Hepatocyte (in vitro differentiated cells): ENCODE measurements at regions not wholly inside any gene's neighbourhood (a gene's known extent, or its start where the extent isn't known, plus 50 kb on each side); places are given as distances from the start of the nearest gene placed in this dataset.
A peak's percentile ranks its signal among the peaks of the same experiment; 100 is the strongest.

ENCODE experiments used
- DNase-seq: peaks from one replicate; pipeline ENCODE4 v3.0.0-alpha.2; 2016; ENCODE audit warnings: low spot score
- H2AFZ ChIP-seq: fragments of 200-600 bp; sonication (generic); 2 replicates; pipeline ENCODE4 v1.6.0; 2016; ENCODE audit warnings: antibody characterized with exemption, mild to moderate bottlenecking
- H3K27ac ChIP-seq: fragments of 200-600 bp; sonication (generic); 2 replicates; pipeline ENCODE4 v1.5.1; 2016; ENCODE audit warnings: mild to moderate bottlenecking
- H3K27me3 ChIP-seq: fragments of 200-600 bp; sonication (generic); 2 replicates; pipeline ENCODE4 v1.6.1; 2016
- H3K36me3 ChIP-seq: fragments of 200-600 bp; sonication (generic); replicated peaks from 2 replicates; pipeline ENCODE4 v1.5.1; 2016; ENCODE audit warnings: low read depth; ENCODE audit not compliant: insufficient read depth
- H3K4me1 ChIP-seq: fragments of 200-600 bp; sonication (generic); 2 replicates; pipeline ENCODE4 v1.5.1; 2016; ENCODE audit warnings: mild to moderate bottlenecking, moderate library complexity; ENCODE audit not compliant: insufficient read depth
- H3K4me2 ChIP-seq: fragments of 200-600 bp; sonication (generic); 2 replicates; pipeline ENCODE4 v1.6.0; 2016
- H3K4me3 ChIP-seq: fragments of 200-600 bp; sonication (generic); 2 replicates; pipeline ENCODE4 v1.5.1; 2016; ENCODE audit warnings: mild to moderate bottlenecking
- H3K79me2 ChIP-seq: fragments of 200-600 bp; sonication (generic); 2 replicates; pipeline ENCODE4 v1.6.0; 2017; ENCODE audit warnings: mild to moderate bottlenecking
- H3K9me2 ChIP-seq: fragments of 200-600 bp; sonication (generic); replicated peaks from 2 replicates; pipeline ENCODE4 v1.6.0; 2017; ENCODE audit warnings: mild to moderate bottlenecking; ENCODE audit not compliant: insufficient read depth
- H3K9me3 ChIP-seq: fragments of 200-600 bp; sonication (generic); 2 replicates; pipeline ENCODE4 v1.5.1; 2016; ENCODE audit warnings: low read depth, mild to moderate bottlenecking
- H4K20me1 ChIP-seq: fragments of 200-600 bp; sonication (generic); 2 replicates; pipeline ENCODE4 v1.6.0; 2016; ENCODE audit warnings: mild to moderate bottlenecking; ENCODE audit not compliant: insufficient read depth, poor library complexity, severe bottlenecking
- CTCF ChIP-seq: fragments of 200-600 bp; sonication (generic); IDR thresholded peaks from 2 replicates; pipeline ENCODE4 v1.5.1; 2016; ENCODE audit warnings: antibody characterized with exemption, mild to moderate bottlenecking; ENCODE audit not compliant: poor library complexity
- EZH2 ChIP-seq: fragments of 200-600 bp; sonication (generic); IDR thresholded peaks from 2 replicates; pipeline ENCODE4 v1.6.1; 2016; ENCODE audit warnings: antibody characterized with exemption, mild to moderate bottlenecking, borderline replicate concordance
- EZH2phosphoT487 ChIP-seq: fragments of 200-600 bp; sonication (generic); IDR thresholded peaks from one replicate; pipeline ENCODE4 v1.6.1; 2018; ENCODE audit warnings: antibody characterized with exemption, mild to moderate bottlenecking, low read depth, moderate library complexity; ENCODE audit not compliant: unreplicated experiment, severe bottlenecking
- WGBS: methylation state at CpG from one replicate; pipeline ENCODE4 v1.1.6; 2016; ENCODE audit warnings: low lambda C conversion rate; ENCODE audit errors: missing lambda C conversion rate; 5-methylcytosine and 5-hydroxymethylcytosine counted together

- WGBS = 83% methylated on average over 4 of the region's 4 CpGs
- TF ChIP-seq CTCF = no peak
- no peak for TF ChIP-seq EZH2phosphoT487
- TF ChIP-seq EZH2 = no peak
Measured at GRCh38 chr9:2354216-2354615, 267.4 kb upstream of the VLDLR start.

GRCh38 chr9:2354856-2355696, 266.5 kb upstream of the VLDLR start:
- H3K4me3 ChIP-seq = no peak overlapping the region
- no peaks in the 10 kb centered on the region for H3K9me2 ChIP-seq
- DNase-seq = no peak
- TF ChIP-seq EZH2phosphoT487 (no peak), EZH2 (no peak), CTCF (no peak)
- H3K27me3 ChIP-seq = no peaks in the 10 kb centered on the region
- 66% methylated on average over 8 of the region's 8 CpGs for WGBS
- no peak overlapping the region for H2AFZ ChIP-seq
- peaks cover 9% of the 10 kb centered on the region for H3K4me1 ChIP-seq
- H4K20me1 ChIP-seq = no peaks in the 10 kb centered on the region
- H3K36me3 ChIP-seq = no peaks in the 10 kb centered on the region
- H3K79me2 ChIP-seq = no peaks in the 10 kb centered on the region
- H3K9me3 ChIP-seq = no peaks in the 10 kb centered on the region
- H3K27ac ChIP-seq = peak overlapping the region; percentile 3
- no peak overlapping the region for H3K4me2 ChIP-seq

More at GRCh38 chr9:2354216-2354615, 267.4 kb upstream of the VLDLR start:
- Histone ChIP-seq H2AFZ (no peak overlapping the region), H3K9me3 (no peaks in the 10 kb centered on the region), H3K9me2 (no peaks in the 10 kb centered on the region), H3K4me2 (no peak overlapping the region), H3K27me3 (no peaks in the 10 kb centered on the region), H3K27ac (no peak overlapping the region), H3K4me1 (peaks cover 9% of the 10 kb centered on the region), H3K36me3 (no peaks in the 10 kb centered on the region), H3K79me2 (no peaks in the 10 kb centered on the region), H3K4me3 (no peak overlapping the region), H4K20me1 (no peaks in the 10 kb centered on the region)
- DNase-seq = no peak

GRCh38 chr9:2355697-2355983, 265.9 kb upstream of the VLDLR start:
- H3K9me3 ChIP-seq = no peaks in the 10 kb centered on the region
- H3K27ac ChIP-seq = no peak overlapping the region
- H3K36me3 ChIP-seq = no peaks in the 10 kb centered on the region
- no peak overlapping the region for H2AFZ ChIP-seq
- no peak overlapping the region for H3K4me2 ChIP-seq
- H3K79me2 ChIP-seq = no peaks in the 10 kb centered on the region
- no peak overlapping the region for H3K4me3 ChIP-seq
- H3K27me3 ChIP-seq = no peaks in the 10 kb centered on the region
- TF ChIP-seq EZH2 (no peak), EZH2phosphoT487 (no peak), CTCF (no peak)
- DNase-seq = no peak
- peaks cover 9% of the 10 kb centered on the region for H3K4me1 ChIP-seq
- H3K9me2 ChIP-seq = no peaks in the 10 kb centered on the region
- WGBS = 67% methylated on average over 7 of the region's 7 CpGs
- no peaks in the 10 kb centered on the region for H4K20me1 ChIP-seq
